ENCODE measurements at regions not wholly inside any gene's neighbourhood (a gene's known extent, or its start where the extent isn't known, plus 50 kb on each side); places are given as distances from the start of the nearest gene placed in this dataset.

DNA sequence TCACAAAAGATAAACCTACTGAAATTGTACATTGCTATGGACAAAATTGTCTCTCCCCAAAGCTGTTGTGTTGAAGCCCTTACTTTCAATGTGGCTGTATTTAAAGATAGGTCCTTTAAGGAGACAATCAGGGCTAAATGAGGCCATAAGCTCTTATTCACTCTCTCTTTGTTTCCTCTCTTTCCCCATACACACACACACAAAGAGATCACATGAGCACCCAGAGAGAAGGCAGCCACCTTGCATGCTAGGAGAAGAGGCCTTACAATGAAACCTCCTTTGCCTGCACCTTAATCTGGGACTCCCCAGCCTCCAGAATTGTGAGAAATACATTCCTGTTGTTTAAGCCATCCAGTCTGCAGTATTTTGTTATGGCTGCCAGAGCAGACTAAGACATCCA lies 1295.6 kb upstream of the CDH6 start:
- intact Hi-C loops (cut with micrococcal nuclease): no loop called here
- Mint-ChIP-seq H3K27ac (no peak overlapping the region), H3K4me3 (no peak overlapping the region), H3K9me3 (peaks cover 15% of the 10 kb centered on the region), H3K4me1 (ENCODE audit: low read depth) (no peaks in the 10 kb centered on the region), H3K27me3 (no peaks in the 10 kb centered on the region), H3K36me3 (no peaks in the 10 kb centered on the region)
- POLR2A ChIA-PET: no interaction called here
- CTCF ChIA-PET: no interaction called here
- DNase-seq: no peak

GRCh38 chr5:29896646-29897045 lies 1296.8 kb upstream of the CDH6 start:
- ChIA-PET CTCF (no interaction called here), POLR2A (no interaction called here)
- Mint-ChIP-seq H3K9me3 (peaks cover 15% of the 10 kb centered on the region), H3K27me3 (no peaks in the 10 kb centered on the region), H3K27ac (no peak overlapping the region), H3K4me1 (ENCODE audit: low read depth) (no peaks in the 10 kb centered on the region), H3K36me3 (no peaks in the 10 kb centered on the region), H3K4me3 (no peak overlapping the region)
- intact Hi-C loops (cut with micrococcal nuclease): no loop called here
- DNase-seq: no peak

DNA sequence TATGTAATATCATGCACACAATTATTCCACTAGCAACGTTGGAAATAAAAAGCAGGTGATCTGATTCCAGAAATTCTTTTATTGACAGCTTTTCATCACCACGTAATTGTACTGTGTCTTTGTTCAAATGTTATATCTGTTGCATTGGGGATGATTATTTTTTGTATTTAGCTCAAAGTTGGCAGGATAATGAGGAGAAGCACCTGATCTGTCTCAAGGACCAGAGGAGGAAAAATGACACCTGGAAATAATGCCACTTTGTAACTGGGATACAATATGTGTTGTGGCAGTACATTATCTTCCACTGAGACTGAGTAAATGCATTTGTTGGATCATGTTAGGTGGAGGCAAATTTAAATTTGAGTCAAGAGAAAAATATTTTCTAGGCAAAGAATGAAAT lies 1298.8 kb upstream of the CDH6 start:
- no peaks in the 10 kb centered on the region for H3K36me3 Mint-ChIP-seq
- no peaks in the 10 kb centered on the region for H3K27me3 Mint-ChIP-seq
- POLR2A ChIA-PET: no interaction called here
- CTCF ChIA-PET: no interaction called here
- peaks cover 15% of the 10 kb centered on the region for H3K9me3 Mint-ChIP-seq
- H3K4me1 Mint-ChIP-seq (ENCODE audit: low read depth): no peaks in the 10 kb centered on the region
- intact Hi-C loops (cut with micrococcal nuclease): no loop called here
- H3K27ac Mint-ChIP-seq: no peak overlapping the region
- DNase-seq: no peak
- no peak overlapping the region for H3K4me3 Mint-ChIP-seq

DNA sequence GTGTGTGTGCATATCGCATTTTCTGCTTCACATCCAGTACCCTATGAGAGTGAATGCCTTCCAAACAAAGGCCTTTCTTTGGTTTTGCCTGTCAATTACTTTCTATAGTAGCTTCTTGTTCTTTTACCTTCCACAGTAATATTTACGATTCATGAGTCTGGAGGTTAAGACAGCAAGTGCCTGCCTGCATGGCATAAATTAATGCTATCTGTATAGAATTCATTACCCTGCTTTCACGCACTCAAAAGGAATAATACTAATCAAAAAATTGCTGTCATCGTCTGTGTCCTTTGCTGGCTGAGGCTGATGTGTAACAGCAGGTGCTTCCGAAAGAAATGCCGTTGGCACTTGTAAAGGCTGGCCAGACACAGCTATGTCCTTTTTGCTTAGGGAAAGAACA lies 1304.4 kb upstream of the CDH6 start:
- Mint-ChIP-seq H3K27me3 (no peaks in the 10 kb centered on the region), H3K4me3 (no peak overlapping the region), H3K4me1 (ENCODE audit: low read depth) (no peaks in the 10 kb centered on the region), H3K36me3 (no peaks in the 10 kb centered on the region), H3K27ac (no peak overlapping the region), H3K9me3 (peaks cover 11% of the 10 kb centered on the region)
- intact Hi-C loops (cut with micrococcal nuclease): no loop called here
- CTCF ChIA-PET: no interaction called here
- DNase-seq: no peak
- POLR2A ChIA-PET: no interaction called here

GRCh38 chr5:29885595-29885994 lies 1307.9 kb upstream of the CDH6 start:
- intact Hi-C loops (cut with micrococcal nuclease): no loop called here
- no peak overlapping the region for H3K27ac Mint-ChIP-seq
- no peak for DNase-seq

GRCh38 chr5:29882036-29882435 lies 1311.5 kb upstream of the CDH6 start:
- no peak overlapping the region for H3K4me3 Mint-ChIP-seq
- ChIA-PET CTCF (no interaction called here), POLR2A (no interaction called here)
- H3K4me1 Mint-ChIP-seq (ENCODE audit: low read depth): no peaks in the 10 kb centered on the region
- no peak for DNase-seq
- peaks cover 8% of the 10 kb centered on the region for H3K9me3 Mint-ChIP-seq
- H3K36me3 Mint-ChIP-seq: no peaks in the 10 kb centered on the region
- no peak overlapping the region for H3K27ac Mint-ChIP-seq
- intact Hi-C loops (cut with micrococcal nuclease): no loop called here
- H3K27me3 Mint-ChIP-seq: no peaks in the 10 kb centered on the region

More at GRCh38 chr5:29885595-29885994, 1307.9 kb upstream of the CDH6 start:
- no peak overlapping the region for H3K4me3 Mint-ChIP-seq
- ChIA-PET CTCF (no interaction called here), POLR2A (no interaction called here)
- H3K9me3 Mint-ChIP-seq: peaks cover 8% of the 10 kb centered on the region
- H3K36me3 Mint-ChIP-seq: no peaks in the 10 kb centered on the region
- no peaks in the 10 kb centered on the region for H3K4me1 Mint-ChIP-seq (ENCODE audit: low read depth)
- no peaks in the 10 kb centered on the region for H3K27me3 Mint-ChIP-seq

GRCh38 chr5:29879401-29879800 lies 1314.1 kb upstream of the CDH6 start:
- intact Hi-C loops (cut with micrococcal nuclease): no loop called here
- no peaks in the 10 kb centered on the region for H3K27me3 Mint-ChIP-seq
- H3K4me3 Mint-ChIP-seq: no peak overlapping the region
- ChIA-PET POLR2A (no interaction called here), CTCF (no interaction called here)
- H3K27ac Mint-ChIP-seq: no peak overlapping the region
- H3K4me1 Mint-ChIP-seq (ENCODE audit: low read depth): no peaks in the 10 kb centered on the region
- DNase-seq: no peak
- no peaks in the 10 kb centered on the region for H3K36me3 Mint-ChIP-seq
- H3K9me3 Mint-ChIP-seq: peaks cover 9% of the 10 kb centered on the region

GRCh38 chr5:29878599-29878998 lies 1314.9 kb upstream of the CDH6 start:
- H3K27ac Mint-ChIP-seq: no peak overlapping the region
- ChIA-PET POLR2A (no interaction called here), CTCF (no interaction called here)
- no peak overlapping the region for H3K4me3 Mint-ChIP-seq
- H3K27me3 Mint-ChIP-seq: no peaks in the 10 kb centered on the region
- H3K9me3 Mint-ChIP-seq: peaks cover 9% of the 10 kb centered on the region
- intact Hi-C loops (cut with micrococcal nuclease): no loop called here
- no peaks in the 10 kb centered on the region for H3K36me3 Mint-ChIP-seq
- DNase-seq: no peak
- no peaks in the 10 kb centered on the region for H3K4me1 Mint-ChIP-seq (ENCODE audit: low read depth)

GRCh38 chr5:29867155-29867554 lies 1326.3 kb upstream of the CDH6 start:
- peaks cover 23% of the 10 kb centered on the region for H3K9me3 Mint-ChIP-seq
- DNase-seq: no peak
- intact Hi-C loops (cut with micrococcal nuclease): no loop called here
- no peaks in the 10 kb centered on the region for H3K4me1 Mint-ChIP-seq (ENCODE audit: low read depth)
- H3K4me3 Mint-ChIP-seq: no peak overlapping the region
- no peaks in the 10 kb centered on the region for H3K36me3 Mint-ChIP-seq
- CTCF ChIA-PET: no interaction called here
- no peaks in the 10 kb centered on the region for H3K27me3 Mint-ChIP-seq
- POLR2A ChIA-PET: no interaction called here
- H3K27ac Mint-ChIP-seq: no peak overlapping the region

DNA sequence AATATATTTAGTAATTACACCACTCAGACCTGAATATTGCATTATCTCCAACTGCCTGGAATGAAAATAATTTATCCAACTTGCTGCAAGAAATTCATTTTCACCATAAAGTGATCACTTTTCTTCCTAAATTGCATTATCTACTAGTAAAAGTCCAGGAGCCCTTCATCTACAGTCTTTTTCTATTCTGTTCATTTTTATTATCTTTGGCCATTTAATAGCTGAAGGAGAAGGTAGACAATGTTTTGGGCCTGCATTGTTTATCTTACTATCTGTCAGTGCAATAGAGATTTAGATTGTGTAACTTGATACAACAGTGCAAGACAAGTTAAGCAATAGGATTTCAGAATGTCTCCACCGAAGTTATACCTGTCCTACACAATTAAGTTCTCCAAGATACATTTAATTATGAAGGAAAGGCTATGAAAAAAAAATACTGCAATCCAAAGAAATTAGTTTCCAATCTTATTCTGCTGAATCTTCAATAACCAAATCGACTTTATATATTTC lies 1339.7 kb upstream of the CDH6 start:
- CTCF ChIA-PET: no interaction called here
- POLR2A ChIA-PET: no interaction called here
- no peaks in the 10 kb centered on the region for H3K4me1 Mint-ChIP-seq (ENCODE audit: low read depth)
- no peaks in the 10 kb centered on the region for H3K36me3 Mint-ChIP-seq
- no peak for DNase-seq
- H3K4me3 Mint-ChIP-seq: no peak overlapping the region
- intact Hi-C loops (cut with micrococcal nuclease): no loop called here
- no peak overlapping the region for H3K27ac Mint-ChIP-seq
- H3K9me3 Mint-ChIP-seq: peaks cover 20% of the 10 kb centered on the region
- no peaks in the 10 kb centered on the region for H3K27me3 Mint-ChIP-seq

DNA sequence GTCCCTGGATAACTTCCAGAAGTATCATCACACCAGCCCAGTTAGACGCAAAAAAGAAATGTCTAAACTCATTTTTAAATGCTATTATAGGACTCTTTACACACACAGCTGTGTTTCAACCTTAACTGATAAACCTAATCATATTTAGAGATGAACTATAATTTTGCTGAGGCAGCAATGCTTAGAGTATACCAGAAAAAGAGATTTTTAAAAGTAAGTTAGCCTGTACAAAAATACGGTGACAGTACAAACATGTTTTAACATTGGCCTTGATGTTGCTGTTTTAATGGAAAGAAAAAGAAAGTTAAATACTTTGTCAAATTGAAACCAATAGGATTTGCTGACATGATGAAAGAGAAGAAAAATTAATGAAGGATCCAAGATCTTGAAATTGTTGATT lies 1341.2 kb upstream of the CDH6 start:
- peaks cover 19% of the 10 kb centered on the region for H3K9me3 Mint-ChIP-seq
- intact Hi-C loops (cut with micrococcal nuclease): no loop called here
- H3K36me3 Mint-ChIP-seq: no peaks in the 10 kb centered on the region
- no peaks in the 10 kb centered on the region for H3K4me1 Mint-ChIP-seq (ENCODE audit: low read depth)
- no peak overlapping the region for H3K27ac Mint-ChIP-seq
- DNase-seq: no peak
- ChIA-PET POLR2A (no interaction called here), CTCF (no interaction called here)
- no peaks in the 10 kb centered on the region for H3K27me3 Mint-ChIP-seq
- H3K4me3 Mint-ChIP-seq: no peak overlapping the region

DNA sequence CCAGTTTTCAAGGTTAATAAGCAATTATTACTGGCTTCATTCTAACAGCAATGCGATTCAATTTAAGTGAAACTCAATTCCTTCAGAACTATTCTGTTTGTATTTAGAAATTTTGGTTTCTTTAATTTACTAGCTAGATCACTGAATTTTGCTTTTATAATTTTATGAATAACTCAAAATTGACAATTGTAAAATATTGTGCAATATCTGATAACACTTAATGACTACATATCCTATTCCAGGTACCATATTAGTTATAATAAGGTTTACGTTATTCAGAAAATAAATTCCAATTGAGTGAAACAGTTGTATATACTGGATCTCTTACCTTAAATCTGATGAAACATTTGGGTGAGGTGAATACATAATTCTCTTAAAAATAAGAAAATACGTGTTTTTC lies 1348.3 kb upstream of the CDH6 start:
- POLR2A ChIA-PET: no interaction called here

DNA sequence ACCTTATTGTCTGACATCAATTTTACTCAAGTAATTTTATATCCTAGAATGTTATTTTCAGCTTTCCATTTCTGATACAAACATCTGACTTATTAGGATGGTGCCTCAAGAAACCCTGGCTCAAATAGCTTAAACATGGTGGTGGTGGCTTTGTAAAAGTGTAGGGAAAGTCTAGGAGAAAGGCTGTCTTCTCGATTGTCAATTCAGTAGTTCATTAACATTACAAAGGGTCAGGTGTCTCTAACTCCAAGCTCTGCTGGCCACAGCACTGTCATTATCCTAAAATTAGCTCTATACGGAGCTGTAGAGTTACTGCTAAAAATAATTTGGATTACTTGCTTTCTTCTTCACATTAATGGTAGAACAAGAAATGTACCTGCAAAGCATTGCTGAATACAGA lies 1360.1 kb upstream of the CDH6 start:
- DNase-seq: no peak
- H3K9me3 Mint-ChIP-seq: peaks cover 40% of the 10 kb centered on the region
- no peaks in the 10 kb centered on the region for H3K4me1 Mint-ChIP-seq (ENCODE audit: low read depth)
- CTCF ChIA-PET: no interaction called here
- POLR2A ChIA-PET: no interaction called here
- intact Hi-C loops (cut with micrococcal nuclease): no loop called here
- no peaks in the 10 kb centered on the region for H3K27me3 Mint-ChIP-seq
- H3K4me3 Mint-ChIP-seq: no peak overlapping the region
- H3K36me3 Mint-ChIP-seq: no peaks in the 10 kb centered on the region
- H3K27ac Mint-ChIP-seq: no peak overlapping the region

More for the DNA sequence above, 1348.3 kb upstream of the CDH6 start:
- peaks cover 18% of the 10 kb centered on the region for H3K9me3 Mint-ChIP-seq
- intact Hi-C loops (cut with micrococcal nuclease): no loop called here
- no peaks in the 10 kb centered on the region for H3K4me1 Mint-ChIP-seq (ENCODE audit: low read depth)
- H3K36me3 Mint-ChIP-seq: no peaks in the 10 kb centered on the region
- DNase-seq: no peak
- H3K27me3 Mint-ChIP-seq: no peaks in the 10 kb centered on the region
- H3K4me3 Mint-ChIP-seq: no peak overlapping the region
- no peak overlapping the region for H3K27ac Mint-ChIP-seq
- CTCF ChIA-PET: no interaction called here

DNA sequence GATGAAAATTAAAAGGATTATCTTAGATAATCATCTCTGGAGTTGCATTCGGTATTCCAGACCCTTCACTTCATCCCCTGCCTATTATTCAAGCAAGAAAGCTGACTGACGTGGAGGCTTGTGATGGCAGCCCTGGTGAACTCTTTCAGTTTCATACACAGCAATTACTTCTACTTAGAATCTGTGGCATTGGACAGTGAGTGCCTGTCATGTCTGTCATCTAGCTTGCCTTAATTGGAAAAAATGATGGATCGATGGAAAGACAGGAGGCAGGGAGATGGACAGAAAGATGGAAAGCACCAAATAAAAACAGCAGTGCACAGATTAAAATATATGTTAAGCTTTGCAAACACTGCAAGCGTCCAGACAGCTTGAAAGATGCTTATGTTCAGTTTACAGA lies 1371.0 kb upstream of the CDH6 start:
- intact Hi-C loops (cut with micrococcal nuclease): no loop called here
- ChIA-PET POLR2A (no interaction called here), CTCF (no interaction called here)
- Mint-ChIP-seq H3K27me3 (no peaks in the 10 kb centered on the region), H3K4me3 (no peak overlapping the region), H3K4me1 (ENCODE audit: low read depth) (no peaks in the 10 kb centered on the region), H3K9me3 (peaks cover 4% of the 10 kb centered on the region), H3K36me3 (no peaks in the 10 kb centered on the region), H3K27ac (no peak overlapping the region)
- DNase-seq: no peak

Measured in activated CD4-positive, alpha-beta memory T cell treated with anti-CD3 and anti-CD28 coated beads for 36 hours (primary cell).